ENCODE measurements at regions not wholly inside any gene's neighbourhood (a gene's known extent, or its start where the extent isn't known, plus 50 kb on each side); places are given as distances from the start of the nearest gene placed in this dataset.
A peak's percentile ranks its signal among the peaks of the same experiment; 100 is the strongest.

GRCh38 chr10:50992356-50992901, 81.9 kb upstream of the PRKG1 start:
- Histone ChIP-seq H3K36me3 (ENCODE audit: control insufficient read depth in 2 of 4, insufficient read depth in 4 of 4, low read length in 3 of 4) (no peaks in the 10 kb centered on the region), H2AK5ac (ENCODE audit: low read depth, low read length) (no peak overlapping the region), H4K8ac (ENCODE audit: extremely low read depth, insufficient read depth, low read length) (no peak overlapping the region), H3K4ac (replicated peaks; ENCODE audit: insufficient read length, low read depth, low read length) (no peak overlapping the region), H3K9ac (replicated peaks in 1 of 4; ENCODE audit: extremely low read depth in 1 of 4, low read depth in 3 of 4, low read length in 3 of 4) (no peak overlapping the region), H2BK15ac (ENCODE audit: low read length) (no peak overlapping the region), H3K27ac (ENCODE audit: low read depth, low read length) (no peak overlapping the region), H3K79me2 (ENCODE audit: control insufficient read depth in 1 of 2, insufficient read depth in 2 of 2, low read length in 2 of 2) (no peaks in the 10 kb centered on the region), H3K27me3 (replicated peaks in 1 of 4; ENCODE audit: control insufficient read depth in 3 of 4, extremely low read depth in 1 of 4, insufficient read depth in 3 of 4, low read length in 3 of 4) (peaks cover 10 to 39% (median 32%) of the 10 kb centered on the region in 4 experiments), H3K14ac (ENCODE audit: insufficient read length) (no peak overlapping the region), H3K9me3 (ENCODE audit: insufficient read depth in 2 of 2, low read depth in 1 of 2, low read length in 1 of 2) (no peaks in the 10 kb centered on the region), H2AFZ (ENCODE audit: low read length) (peak overlapping the region; percentile 94; the same call in 1 of the 2 replicates), H3K23me2 (ENCODE audit: low read depth, low read length) (peaks cover 12% of the 10 kb centered on the region), H3K4me2 (ENCODE audit: insufficient read depth in 1 of 2, low read depth in 2 of 2, low read length in 2 of 2) (peak overlapping the region; percentile 98 to 99), H3K4me3 (ENCODE audit: extremely low read depth in 1 of 4, insufficient read depth in 2 of 4, low read depth in 3 of 4, low read length in 4 of 4) (peak overlapping the region; percentile 64 to 75 (median 68)), H2BK5ac (ENCODE audit: low read depth, low read length) (no peak overlapping the region), H4K5ac (ENCODE audit: insufficient read length, low read depth, low read length) (no peak overlapping the region), H3K18ac (ENCODE audit: extremely low read depth, low read length) (no peak overlapping the region), H3K79me1 (ENCODE audit: low read depth, low read length) (no peaks in the 10 kb centered on the region), H4K20me1 (replicated peaks in 1 of 2; ENCODE audit: control insufficient read depth in 1 of 2, insufficient read depth in 2 of 2, low read length in 2 of 2) (peaks cover 0 to 2% of the 10 kb centered on the region in 2 experiments), H2BK12ac (ENCODE audit: low read depth, low read length) (peak overlapping the region; percentile 61; the same call in 1 of the 2 replicates), H2BK20ac (ENCODE audit: low read length) (0 out of 2 replicates have a peak overlapping the region, but pooled peaks have one; percentile 52), H3K4me1 (replicated peaks in 1 of 4; ENCODE audit: control insufficient read depth in 3 of 4, insufficient read depth in 4 of 4, low read length in 3 of 4) (peaks cover 0 to 2% (median 1%) of the 10 kb centered on the region in 4 experiments; a peak in 2 of 7 replicates), H2BK120ac (replicated peaks; ENCODE audit: low read depth, low read length) (no peak overlapping the region), H3K23ac (ENCODE audit: insufficient read length) (no peak overlapping the region), H4K91ac (replicated peaks; ENCODE audit: insufficient read length, low read length) (no peak overlapping the region), H3K56ac (replicated peaks; ENCODE audit: insufficient read length, low read depth, low read length) (no peak overlapping the region)
- ChIA-PET POLR2A (ENCODE audit: partially characterized antibody) (interaction anchor here (1.4 kb wide), 1 partner anchor 204 kb away, joined by 3 read pairs; no protein-coding TSS in a partner anchor), CTCF (ENCODE audit: partially characterized antibody) (interaction anchor here (0.7 to 2.2 kb wide), 7 partner anchors 9 to 1224 kb away, joined by 3 to 9 read pairs (median 3); no protein-coding TSS in a partner anchor)
- 29% methylated on average over 11 of the region's 14 CpGs; no CpG with 5 or more reads in 1 of the 2 experiments for WGBS, 2 experiments (ENCODE audit: extremely low coverage in 1 of 2, insufficient coverage in 1 of 2, insufficient read length in 1 of 2, insufficient replicate concordance in 2 of 2, low coverage in 1 of 2, low lambda C conversion rate in 2 of 2, missing lambda C conversion rate in 1 of 2)
- DNase-seq (ENCODE audit: low read depth in 1 of 2, low spot score in 2 of 2) (peak in 1 of 2 experiments; percentile 56), FAIRE-seq (no peak)
- no peak for TF ChIP-seq JUND (IDR thresholded peaks at IDR 0.05; ENCODE audit: low read length)
- TF ChIP-seq ATF3 (IDR thresholded peaks at IDR 0.05; ENCODE audit: insufficient read depth, low read depth, low read length): no peak
- no peak for TF ChIP-seq MAFK (IDR thresholded peaks at IDR 0.05; ENCODE audit: low read depth, low read length)
- peak; percentile 25 for TF ChIP-seq EZH2 (IDR thresholded peaks at IDR 0.05; ENCODE audit: low read depth, low read length, severe bottlenecking)
- TF ChIP-seq KDM4A (IDR thresholded peaks at IDR 0.05; ENCODE audit: low read depth, low read length, severe bottlenecking): peak; percentile 23
- no peak for TF ChIP-seq SIN3A (conservative IDR thresholded peaks at IDR 0.05 in 1 of 2, IDR thresholded peaks at IDR 0.05 in 1 of 2; ENCODE audit: low read depth in 1 of 2, low read length in 2 of 2)
- no peak for TF ChIP-seq SIX5 (IDR thresholded peaks at IDR 0.05; ENCODE audit: low read depth, low read length)
- TF ChIP-seq ASH2L (IDR thresholded peaks at IDR 0.05; ENCODE audit: low read length): peak; percentile 38
- no peak for TF ChIP-seq GTF2F1 (IDR thresholded peaks at IDR 0.05; ENCODE audit: borderline replicate concordance, low read depth, low read length)
- TF ChIP-seq, protein P1, sequence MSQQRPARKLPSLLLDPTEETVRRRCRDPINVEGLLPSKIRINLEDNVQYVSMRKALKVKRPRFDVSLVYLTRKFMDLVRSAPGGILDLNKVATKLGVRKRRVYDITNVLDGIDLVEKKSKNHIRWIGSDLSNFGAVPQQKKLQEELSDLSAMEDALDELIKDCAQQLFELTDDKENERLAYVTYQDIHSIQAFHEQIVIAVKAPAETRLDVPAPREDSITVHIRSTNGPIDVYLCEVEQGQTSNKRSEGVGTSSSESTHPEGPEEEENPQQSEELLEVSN (IDR thresholded peaks at IDR 0.05): no peak
- no peak for TF ChIP-seq POU5F1 (IDR thresholded peaks at IDR 0.05; ENCODE audit: low read depth, low read length)
- TF ChIP-seq TCF12 (IDR thresholded peaks at IDR 0.05; ENCODE audit: low read depth, low read length): no peak

Data from H1 (cell line).